GM18873 (cell line): ENCODE measurements at regions not wholly inside any gene's neighbourhood (a gene's known extent, or its start where the extent isn't known, plus 50 kb on each side); places are given as distances from the start of the nearest gene placed in this dataset.
"Not testable (repeated sequence)": the region's sequence is repeated elsewhere in the genome, so short reads cannot be mapped to it uniquely, and the experiment has no call there.

Source experiments
- ATAC-seq: cut with Tn5 transposase; IDR thresholded peaks from one replicate; pipeline ENCODE4 v1.9.1; 2021; ENCODE audit warnings: mild to moderate bottlenecking, moderate library complexity, moderate number of reproducible peaks; ENCODE audit not compliant: unreplicated experiment, low FRiP score

GRCh38 chr2:194907569-194907968 lies 749.5 kb upstream of the SLC39A10 start:
- ATAC-seq, result no peak

- ATAC-seq, result no peak
Observed at GRCh38 chr2:194896871-194897270, 760.2 kb upstream of the SLC39A10 start.

- ATAC-seq, result no peak
Observed at GRCh38 chr2:194883711-194884110, 773.3 kb upstream of the SLC39A10 start.

GRCh38 chr2:194870974-194871535 lies 786.0 kb upstream of the SLC39A10 start:
- no peak for ATAC-seq

- no peak for ATAC-seq
Observed at GRCh38 chr2:194867328-194867727, 789.7 kb upstream of the SLC39A10 start.

- no peak for ATAC-seq
Observed at GRCh38 chr2:194854941-194855340, 802.1 kb upstream of the SLC39A10 start.

GRCh38 chr2:194842871-194843270 lies 814.2 kb upstream of the SLC39A10 start:
- ATAC-seq, result no peak

GRCh38 chr2:194834371-194834770 lies 822.7 kb upstream of the SLC39A10 start:
- not testable (repeated sequence) for ATAC-seq

GRCh38 chr2:194826241-194826640 lies 830.8 kb upstream of the SLC39A10 start:
- ATAC-seq, result no peak

GRCh38 chr2:194824450-194824849 lies 832.6 kb upstream of the SLC39A10 start:
- ATAC-seq, result no peak

GRCh38 chr2:194822657-194823056 lies 834.4 kb upstream of the SLC39A10 start:
- ATAC-seq, result no peak

GRCh38 chr2:194822097-194822496 lies 834.9 kb upstream of the SLC39A10 start:
- ATAC-seq, result no peak

GRCh38 chr2:194819367-194819766 lies 837.7 kb upstream of the SLC39A10 start:
- ATAC-seq, result no peak

- no peak for ATAC-seq
Observed at GRCh38 chr2:194815475-194815874, 841.6 kb upstream of the SLC39A10 start.

GRCh38 chr2:194802589-194802988 lies 854.4 kb upstream of the SLC39A10 start:
- no peak for ATAC-seq

- ATAC-seq, result not testable (repeated sequence)
Observed at GRCh38 chr2:194787071-194787470, 870.0 kb upstream of the SLC39A10 start.

GRCh38 chr2:194771394-194771793 lies 885.6 kb upstream of the SLC39A10 start:
- not testable (repeated sequence) for ATAC-seq

GRCh38 chr2:194769030-194769429 lies 888.0 kb upstream of the SLC39A10 start:
- ATAC-seq, result no peak

GRCh38 chr2:194765723-194766122 lies 891.3 kb upstream of the SLC39A10 start:
- ATAC-seq, result no peak

- ATAC-seq, result no peak
Observed at GRCh38 chr2:194750926-194751325, 906.1 kb upstream of the SLC39A10 start.

GRCh38 chr2:194745557-194746146 lies 911.4 kb upstream of the SLC39A10 start:
- no peak for ATAC-seq

- ATAC-seq, result no peak
Observed at GRCh38 chr2:194742706-194743105, 914.3 kb upstream of the SLC39A10 start.
